Right renal pelvis (tissue), 4 donors: ENCODE measurements at regions not wholly inside any gene's neighbourhood (a gene's known extent, or its start where the extent isn't known, plus 50 kb on each side); places are given as distances from the start of the nearest gene placed in this dataset.

Experiments used
- DNase-seq, 4 donors: peaks; one replicate each; pipeline ENCODE4 v3.0.0-alpha.2; 2013; ENCODE audit warnings: low read depth in 4 of 4, low spot score in 3 of 4, missing footprints in 1 of 4

GRCh38 chr18:54023471-54023870 is 201.0 kb downstream of the MBD2 start:
- no peak for DNase-seq

- DNase-seq: no peak
These were observed 203.5 kb downstream of the MBD2 start for GRCh38 chr18:54020966-54021365.

- no peak for DNase-seq
These were observed 204.2 kb downstream of the MBD2 start for GRCh38 chr18:54020156-54020745.

DNA sequence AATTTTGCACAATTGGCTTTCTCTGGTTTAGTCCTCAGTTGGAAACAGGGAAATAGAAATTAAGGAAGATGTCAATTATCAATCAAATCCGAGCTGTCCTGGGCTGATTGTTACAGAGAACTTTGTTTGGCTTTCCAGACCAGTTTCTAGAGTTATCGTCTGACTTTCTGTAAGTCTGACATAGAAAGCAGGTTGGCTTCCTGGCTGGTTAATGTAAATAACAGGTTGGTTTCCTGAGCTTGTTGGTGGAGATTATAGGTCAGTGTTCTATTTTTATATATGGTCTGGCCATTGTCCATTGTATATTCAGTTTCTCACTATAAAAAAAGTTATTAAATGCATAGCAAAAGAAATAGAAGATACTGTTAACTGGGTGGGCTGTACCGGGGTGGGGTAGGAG is 204.8 kb downstream of the MBD2 start:
- no peak for DNase-seq

- no peak for DNase-seq
These were observed 211.0 kb downstream of the MBD2 start for GRCh38 chr18:54013452-54013851.

GRCh38 chr18:54004828-54005227 is 219.6 kb downstream of the MBD2 start:
- no peak for DNase-seq

- DNase-seq: no peak
These were observed 221.3 kb downstream of the MBD2 start for GRCh38 chr18:54003195-54003594.

- DNase-seq: no peak
These were observed 227.4 kb downstream of the MBD2 start for GRCh38 chr18:53997064-53997463.

DNA sequence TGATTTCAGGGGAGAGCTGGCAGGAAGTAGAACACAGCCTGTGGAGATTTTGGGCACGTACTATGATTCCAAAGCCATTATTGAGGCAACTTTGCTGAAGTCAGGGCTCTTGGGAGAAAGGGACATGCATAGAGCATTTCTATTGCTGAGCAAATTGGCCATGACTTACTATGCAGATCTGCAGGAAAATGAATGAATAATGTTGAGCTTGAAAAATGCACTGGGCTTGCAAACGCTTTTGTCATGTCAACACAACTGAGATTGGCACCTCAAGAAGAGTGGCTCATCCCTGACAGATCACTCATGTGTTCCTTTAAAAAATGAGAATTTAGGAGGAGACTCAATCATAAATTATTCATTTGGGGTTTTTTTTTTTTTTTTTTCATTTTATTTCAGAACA is 230.5 kb downstream of the MBD2 start:
- no peak for DNase-seq

GRCh38 chr18:53991805-53992204 is 232.7 kb downstream of the MBD2 start:
- no peak for DNase-seq

- DNase-seq: no peak
These were observed 233.3 kb downstream of the MBD2 start for GRCh38 chr18:53991202-53991601.

- DNase-seq: no peak
These were observed 234.0 kb downstream of the MBD2 start for GRCh38 chr18:53990485-53990884.

- DNase-seq: no peak
These were observed 240.4 kb downstream of the MBD2 start for GRCh38 chr18:53984021-53984420.

- no peak for DNase-seq
These were observed 253.1 kb downstream of the MBD2 start for GRCh38 chr18:53971331-53971730.

- no peak for DNase-seq
These were observed 271.8 kb downstream of the MBD2 start for GRCh38 chr18:53952700-53953099.

DNA sequence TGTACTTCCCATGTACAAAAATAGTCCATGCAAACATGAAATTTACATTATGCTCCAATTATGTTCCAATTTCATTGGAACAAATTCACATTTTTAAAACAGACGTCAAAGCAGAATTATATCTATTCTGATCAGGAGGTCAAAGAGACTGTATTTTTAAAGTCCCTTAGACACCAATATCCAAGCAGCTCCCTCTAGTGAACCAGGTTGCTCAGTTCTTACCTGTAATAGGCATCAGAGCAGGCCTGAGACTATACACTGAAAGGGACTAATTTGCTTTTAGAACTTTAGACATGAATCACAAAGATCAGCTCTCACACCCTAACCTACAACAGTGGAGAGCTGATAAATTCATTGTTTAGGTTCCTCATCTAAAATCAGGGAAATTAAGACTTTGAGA is 273.9 kb downstream of the MBD2 start:
- DNase-seq: no peak

DNA sequence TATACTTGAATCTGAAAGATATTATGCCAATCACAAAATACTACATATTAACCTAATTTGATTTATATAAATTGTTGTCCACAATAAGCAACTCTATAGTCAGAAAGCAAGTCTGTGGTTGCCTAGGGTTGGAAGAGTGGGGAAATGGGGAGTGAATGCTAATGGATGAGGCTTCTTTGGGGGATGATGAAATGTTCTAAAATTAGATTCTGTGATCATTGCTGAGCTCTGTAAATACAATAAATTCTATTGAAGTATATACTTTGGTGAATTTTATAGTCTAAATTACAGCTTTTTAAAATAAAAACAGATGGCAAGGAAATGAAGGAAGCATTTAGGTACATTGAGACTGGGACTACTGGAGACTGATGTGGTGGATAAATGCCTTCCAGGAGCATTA is 275.5 kb downstream of the MBD2 start:
- DNase-seq: no peak

GRCh38 chr18:53947092-53947640 is 277.3 kb downstream of the MBD2 start:
- no peak for DNase-seq

- DNase-seq: no peak
These were observed 277.9 kb downstream of the MBD2 start for GRCh38 chr18:53946594-53946993.

DNA sequence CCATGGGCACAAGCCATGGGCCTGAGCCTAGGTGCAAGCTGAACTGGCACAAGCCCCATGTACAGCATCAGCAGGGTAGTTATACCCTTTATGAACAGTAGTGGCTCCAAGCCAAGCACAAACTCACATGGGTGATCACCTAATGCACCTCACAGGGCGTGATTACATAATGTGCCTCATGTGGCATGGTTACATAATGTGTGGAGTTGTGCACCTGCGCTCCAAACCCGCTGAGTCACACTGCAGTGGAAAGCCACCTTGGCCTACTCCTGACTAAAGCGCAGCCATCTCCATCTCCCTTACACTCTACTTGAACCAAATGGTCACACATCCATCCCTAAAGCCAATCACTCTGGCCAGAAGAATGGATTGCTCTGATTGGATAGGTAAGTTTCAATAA is 279.7 kb downstream of the MBD2 start:
- no peak for DNase-seq

DNA sequence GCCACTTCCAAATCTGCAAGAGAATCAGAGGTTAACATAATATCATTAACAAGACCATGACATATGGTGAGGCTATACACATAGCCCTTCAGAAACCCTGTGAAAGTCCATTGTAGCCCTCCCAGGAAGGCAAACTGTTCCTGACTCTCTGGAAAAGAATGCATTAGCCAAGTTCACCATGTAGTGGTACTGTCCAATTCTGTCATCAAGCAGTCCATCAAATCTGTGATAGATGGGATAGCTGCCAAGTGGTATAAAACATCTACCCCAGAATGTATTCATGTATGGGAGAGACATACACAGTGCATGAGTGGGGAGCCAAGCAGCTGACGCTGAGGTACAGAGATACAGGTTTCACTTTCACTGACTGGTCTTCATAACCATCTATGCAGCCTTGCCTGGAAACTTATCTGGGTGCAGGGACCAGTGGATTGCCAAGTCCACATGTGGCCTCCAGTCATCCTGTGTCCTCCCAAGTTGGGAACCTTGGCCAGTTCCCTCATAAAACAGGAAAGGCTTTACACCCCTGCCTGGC is 281.1 kb downstream of the MBD2 start:
- no peak for DNase-seq

DNA sequence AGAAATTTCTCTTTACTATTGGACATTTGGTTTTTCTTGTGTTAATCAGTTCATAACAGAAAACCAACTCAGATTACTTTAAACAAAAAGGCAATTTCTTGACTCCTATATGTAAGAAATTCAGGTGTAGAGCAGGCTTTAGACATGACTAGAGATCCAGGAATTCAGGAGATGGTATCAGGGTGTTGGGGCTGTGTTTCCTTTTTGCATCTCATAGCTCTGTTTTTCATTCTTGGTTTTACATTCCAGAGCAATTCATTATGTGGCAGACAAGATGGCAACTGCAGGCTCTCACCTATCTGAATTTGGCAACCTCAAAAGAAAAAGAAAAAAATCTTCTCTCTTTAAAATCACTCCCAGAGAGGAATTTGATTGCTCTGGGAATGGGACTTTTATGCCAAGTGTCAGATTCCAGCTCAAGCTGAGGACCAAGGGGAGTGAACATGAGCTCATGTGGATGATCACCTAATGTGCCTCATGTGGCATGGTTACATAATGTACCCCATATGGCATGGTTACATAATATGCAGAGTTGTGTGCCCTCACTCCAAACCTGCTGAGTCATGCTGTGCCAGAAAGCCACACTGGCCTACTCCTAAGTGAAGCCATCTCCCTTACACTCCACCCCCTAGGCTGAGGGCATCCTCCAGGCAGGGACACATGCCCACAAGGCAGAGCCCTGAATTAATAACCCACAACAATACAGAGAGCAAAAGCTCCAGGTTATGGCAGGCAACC is 282.7 kb downstream of the MBD2 start:
- no peak for DNase-seq
